Left lung (tissue), 4 donors: ENCODE measurements at regions not wholly inside any gene's neighbourhood (a gene's known extent, or its start where the extent isn't known, plus 50 kb on each side); places are given as distances from the start of the nearest gene placed in this dataset.

ENCODE experiments used
- ATAC-seq: fragments of 200-7000 bp; cut with Tn5 transposase; one replicate; pipeline ENCODE4 v1.9.1; 2020; ENCODE audit warnings: moderate library complexity
- DNase-seq, 4 donors: peaks; one replicate each; pipeline ENCODE4 v3.0.0-alpha.2; 2013 to 2020
- H3K27ac ChIP-seq, 2 donors: fragments of 200-600 bp; sonication (generic) in 1 of 2; one replicate each; pipeline versions ENCODE4 v1.5.0 to v1.8.0; 2020 to 2021
- H3K27me3 ChIP-seq, 2 donors: fragments of 200-600 bp; sonication (generic) in 1 of 2; one replicate each; pipeline versions ENCODE4 v1.5.0 to v1.8.0; 2020 to 2021
- H3K36me3 ChIP-seq, 2 donors: fragments of 200-600 bp; sonication (generic) in 1 of 2; one replicate each; pipeline versions ENCODE4 v1.5.0 to v1.8.0; 2020 to 2021
- H3K4me1 ChIP-seq, 2 donors: fragments of 200-600 bp; one replicate each; pipeline ENCODE4 v1.8.0; 2021
- H3K4me3 ChIP-seq, 2 donors: fragments of 200-600 bp; sonication (generic) in 1 of 2; one replicate each; pipeline versions ENCODE4 v1.5.0 to v1.8.0; 2020 to 2021; ENCODE audit warnings: mild to moderate bottlenecking in 1 of 2
- H3K9me3 ChIP-seq, 2 donors: fragments of 200-600 bp; sonication (generic) in 1 of 2; one replicate each; pipeline versions ENCODE4 v1.5.0 to v1.8.0; 2020 to 2021
- intact Hi-C, 2 donors: fragments of 100-400 bp; cut with DNase I; formaldehyde crosslinking; loops; one replicate each; pipeline versions ENCODE4 v1.11.2 to v1.14.2; 2022
- TF ChIP-seq, protein P1 (sequence below), 2 donors: fragments of 200-600 bp; sonication (generic) in 1 of 2; IDR thresholded peaks; one replicate each; pipeline versions ENCODE4 v1.5.0 to v1.8.0; 2021; ENCODE audit warnings: antibody characterized with exemption in 2 of 2
- donor health status: DM: no; HTN: yes; CAD: no.
- donor health status: DM: no; HTN: no; CAD: no.

DNA sequence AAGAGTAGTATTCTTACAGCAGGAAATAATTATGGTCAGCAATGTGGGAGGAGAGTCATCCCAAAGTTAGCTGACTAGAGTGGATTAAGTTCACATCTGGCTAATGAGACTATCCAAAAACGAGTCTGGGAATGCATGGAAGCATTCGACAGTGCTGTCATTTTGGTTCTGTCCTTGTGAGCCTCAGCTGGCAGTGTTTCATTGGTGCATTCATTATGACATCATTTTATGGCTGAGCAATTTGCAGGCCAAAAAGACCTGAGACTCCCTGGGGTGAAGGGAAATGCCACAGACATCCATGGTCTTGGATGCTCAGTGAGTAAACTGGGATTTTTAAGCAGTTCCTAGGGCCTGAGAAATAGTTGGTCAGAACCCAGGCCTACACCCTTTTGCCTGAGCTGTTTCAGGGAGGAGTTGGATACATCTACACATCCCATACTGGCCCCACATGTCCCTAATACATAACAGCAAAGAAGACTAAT is 196.4 kb upstream of the CCN2 start:
- Histone ChIP-seq H3K9me3 (no peaks in the 10 kb centered on the region), H3K4me3 (no peak overlapping the region), H3K36me3 (no peaks in the 10 kb centered on the region), H3K27me3 (no peaks in the 10 kb centered on the region), H3K4me1 (no peaks in the 10 kb centered on the region), H3K27ac (no peak overlapping the region)
- TF ChIP-seq, protein P1, sequence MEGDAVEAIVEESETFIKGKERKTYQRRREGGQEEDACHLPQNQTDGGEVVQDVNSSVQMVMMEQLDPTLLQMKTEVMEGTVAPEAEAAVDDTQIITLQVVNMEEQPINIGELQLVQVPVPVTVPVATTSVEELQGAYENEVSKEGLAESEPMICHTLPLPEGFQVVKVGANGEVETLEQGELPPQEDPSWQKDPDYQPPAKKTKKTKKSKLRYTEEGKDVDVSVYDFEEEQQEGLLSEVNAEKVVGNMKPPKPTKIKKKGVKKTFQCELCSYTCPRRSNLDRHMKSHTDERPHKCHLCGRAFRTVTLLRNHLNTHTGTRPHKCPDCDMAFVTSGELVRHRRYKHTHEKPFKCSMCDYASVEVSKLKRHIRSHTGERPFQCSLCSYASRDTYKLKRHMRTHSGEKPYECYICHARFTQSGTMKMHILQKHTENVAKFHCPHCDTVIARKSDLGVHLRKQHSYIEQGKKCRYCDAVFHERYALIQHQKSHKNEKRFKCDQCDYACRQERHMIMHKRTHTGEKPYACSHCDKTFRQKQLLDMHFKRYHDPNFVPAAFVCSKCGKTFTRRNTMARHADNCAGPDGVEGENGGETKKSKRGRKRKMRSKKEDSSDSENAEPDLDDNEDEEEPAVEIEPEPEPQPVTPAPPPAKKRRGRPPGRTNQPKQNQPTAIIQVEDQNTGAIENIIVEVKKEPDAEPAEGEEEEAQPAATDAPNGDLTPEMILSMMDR (IDR thresholded peaks at IDR 0.05) = no peak
- DNase-seq (no peak), ATAC-seq (no peak)
- intact Hi-C loops = no loop called here

DNA sequence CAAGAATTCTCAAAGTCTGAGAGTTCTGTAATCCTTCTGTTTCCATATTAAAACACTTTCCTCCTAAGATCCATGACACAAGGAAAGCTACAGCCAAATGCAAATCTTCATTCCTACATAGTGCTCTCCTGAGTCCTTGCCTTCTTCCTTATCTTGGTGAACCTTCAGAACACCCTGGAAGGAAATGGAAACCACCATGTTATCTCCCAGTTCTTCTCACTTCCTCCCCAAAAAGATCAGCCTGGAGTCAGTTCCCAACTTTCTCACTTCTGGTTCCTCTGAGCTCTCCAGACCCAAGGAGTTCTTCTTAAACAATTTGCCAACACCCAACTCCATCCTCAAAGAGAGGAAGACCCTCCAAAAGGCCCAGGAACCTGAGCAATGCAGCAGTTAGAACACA is 193.3 kb upstream of the CCN2 start:
- DNase-seq (no peak), ATAC-seq (no peak)
- TF ChIP-seq, protein P1 (IDR thresholded peaks at IDR 0.05) = no peak
- Histone ChIP-seq H3K27me3 (no peaks in the 10 kb centered on the region), H3K27ac (no peak overlapping the region), H3K4me3 (no peak overlapping the region), H3K4me1 (no peaks in the 10 kb centered on the region), H3K36me3 (no peaks in the 10 kb centered on the region), H3K9me3 (no peaks in the 10 kb centered on the region)
- intact Hi-C loops = no loop called here

DNA sequence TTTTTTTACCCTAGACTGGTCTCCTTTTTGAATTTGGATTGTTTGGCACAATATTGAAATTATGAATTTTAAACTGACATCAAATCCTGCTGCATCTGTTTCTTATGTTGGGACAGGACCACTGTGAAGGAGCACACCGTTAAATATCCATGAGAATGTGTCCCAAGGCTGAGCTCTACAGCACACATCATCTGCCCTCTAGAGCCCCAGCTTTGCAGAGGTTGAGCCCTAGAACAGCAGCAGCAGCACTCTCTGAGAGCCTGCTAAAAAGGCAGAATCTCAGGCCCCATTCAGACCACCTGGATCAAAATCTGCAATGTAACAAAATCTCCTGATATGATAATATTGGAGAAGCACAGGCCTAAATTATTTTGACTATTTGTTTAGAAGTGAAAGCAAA is 192.1 kb upstream of the CCN2 start:
- H3K9me3 ChIP-seq = no peaks in the 10 kb centered on the region
- H3K27ac ChIP-seq = no peak overlapping the region
- DNase-seq = no peak
- no peaks in the 10 kb centered on the region for H3K4me1 ChIP-seq
- TF ChIP-seq, protein P1 (IDR thresholded peaks at IDR 0.05) = no peak
- ATAC-seq = no peak
- intact Hi-C loops = no loop called here
- no peak overlapping the region for H3K4me3 ChIP-seq
- H3K27me3 ChIP-seq = no peaks in the 10 kb centered on the region
- no peaks in the 10 kb centered on the region for H3K36me3 ChIP-seq

- H3K27ac ChIP-seq = no peak overlapping the region
- H3K27me3 ChIP-seq = no peaks in the 10 kb centered on the region
- ATAC-seq = no peak
- TF ChIP-seq, protein P1 (IDR thresholded peaks at IDR 0.05) = no peak
- H3K36me3 ChIP-seq = no peaks in the 10 kb centered on the region
- H3K4me3 ChIP-seq = no peak overlapping the region
- DNase-seq = no peak
- no peaks in the 10 kb centered on the region for H3K9me3 ChIP-seq
- no peaks in the 10 kb centered on the region for H3K4me1 ChIP-seq
- intact Hi-C loops = no loop called here
These were observed 191.6 kb upstream of the CCN2 start for GRCh38 chr6:132142768-132143167.

GRCh38 chr6:132142308-132142707 is 191.1 kb upstream of the CCN2 start:
- Histone ChIP-seq H3K27ac (no peak overlapping the region), H3K4me3 (no peak overlapping the region), H3K27me3 (no peaks in the 10 kb centered on the region), H3K4me1 (no peaks in the 10 kb centered on the region), H3K36me3 (no peaks in the 10 kb centered on the region), H3K9me3 (no peaks in the 10 kb centered on the region)
- DNase-seq = no peak
- intact Hi-C loops = no loop called here
- no peak for ATAC-seq
- TF ChIP-seq, protein P1 (IDR thresholded peaks at IDR 0.05) = no peak
